ENCODE measurements at regions not wholly inside any gene's neighbourhood (a gene's known extent, or its start where the extent isn't known, plus 50 kb on each side); places are given as distances from the start of the nearest gene placed in this dataset.

- H3K9me3 ChIP-seq (ENCODE audit: control insufficient read depth, low read depth, low read length): no peaks in the 10 kb centered on the region
- H3K4me3 ChIP-seq (ENCODE audit: control insufficient read depth in 2 of 3, extremely low read depth in 1 of 3, insufficient read depth in 2 of 3, low read depth in 1 of 3, low read length in 3 of 3): no peak overlapping the region
- no peak overlapping the region for H3K27ac ChIP-seq (ENCODE audit: control insufficient read depth, insufficient read depth, low read length)
- no peak for DNase-seq (ENCODE audit: low read depth, low spot score)
- H2AFZ ChIP-seq (ENCODE audit: control insufficient read depth, low read length): no peak overlapping the region
- H3K4me1 ChIP-seq (ENCODE audit: control insufficient read depth, extremely low read depth, insufficient read depth, low read length): no peaks in the 10 kb centered on the region
- no peaks in the 10 kb centered on the region for H3K27me3 ChIP-seq (ENCODE audit: control insufficient read depth, extremely low read depth, insufficient read depth, low read length)
- no peaks in the 10 kb centered on the region for H4K20me1 ChIP-seq (ENCODE audit: control insufficient read depth, extremely low read depth, insufficient read depth, low read length)
- no peak for TF ChIP-seq CTCF (optimal IDR thresholded peaks at IDR 0.05 in 1 of 3, IDR thresholded peaks at IDR 0.05 in 1 of 3, conservative IDR thresholded peaks at IDR 0.05 in 1 of 3; ENCODE audit: extremely low read depth in 1 of 3, insufficient read depth in 2 of 3, low read length in 3 of 3)
- no peak for TF ChIP-seq EZH2 (IDR thresholded peaks at IDR 0.05; ENCODE audit: low read length)
- no peaks in the 10 kb centered on the region for H3K36me3 ChIP-seq (ENCODE audit: control insufficient read depth in 2 of 2, extremely low read depth in 1 of 2, insufficient read depth in 2 of 2, low read length in 2 of 2)
- dilution Hi-C loops (cut with MboI; ENCODE audit: extremely low pct_ligation_motif_present, low sequenced_read_pairs): no loop called here
- H3K4me2 ChIP-seq (ENCODE audit: control insufficient read depth, extremely low read depth, insufficient read depth, low read depth, low read length): no peak overlapping the region
- FAIRE-seq: no peak
- no peak overlapping the region for H3K9ac ChIP-seq (ENCODE audit: control insufficient read depth, extremely low read depth, insufficient read depth, low read length)
- H3K79me2 ChIP-seq (ENCODE audit: control insufficient read depth, insufficient read depth, low read length): no peaks in the 10 kb centered on the region
- no peaks in the 10 kb centered on the region for H3K9me1 ChIP-seq (ENCODE audit: control insufficient read depth, extremely low read depth, insufficient read depth, low read length)
Measured at GRCh38 chrX:16335181-16335580, 167.9 kb downstream of the MAGEB17 start.

DNA sequence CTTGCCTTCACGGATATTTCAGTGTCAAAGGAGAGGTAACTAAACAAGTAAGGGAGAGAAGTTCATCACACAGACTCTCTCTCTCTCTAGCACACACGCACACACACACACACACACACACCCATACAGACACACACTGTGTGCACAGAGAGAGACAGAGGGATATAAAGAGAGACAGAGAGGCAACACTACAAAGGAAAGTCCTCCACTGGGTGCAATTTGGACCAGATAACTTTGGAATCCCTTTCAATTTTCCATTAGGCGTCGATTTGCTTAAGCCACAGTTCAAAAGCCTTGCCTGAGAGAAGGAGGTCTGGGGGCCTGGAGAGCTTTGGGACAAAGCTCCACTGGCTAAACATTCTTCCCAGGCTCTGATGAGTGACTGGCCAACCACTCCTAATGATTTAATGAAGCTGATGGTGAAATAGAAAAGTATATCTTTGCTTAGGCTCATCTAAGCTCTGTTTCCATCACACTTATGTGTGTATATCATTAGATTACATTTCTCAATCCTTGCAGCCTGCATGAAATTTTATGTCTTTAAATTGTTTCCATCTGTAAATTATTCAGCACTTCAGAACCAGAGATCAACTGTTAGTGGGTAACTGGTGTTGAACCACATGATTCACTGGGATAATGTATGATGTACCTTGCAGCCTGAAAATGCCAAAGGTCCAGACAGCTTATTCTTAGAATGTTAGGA is 180.8 kb downstream of the MAGEB17 start:
- H3K4me3 ChIP-seq (ENCODE audit: control insufficient read depth in 2 of 3, extremely low read depth in 1 of 3, insufficient read depth in 2 of 3, low read depth in 1 of 3, low read length in 3 of 3): no peak overlapping the region
- no peaks in the 10 kb centered on the region for H3K9me1 ChIP-seq (ENCODE audit: control insufficient read depth, extremely low read depth, insufficient read depth, low read length)
- FAIRE-seq: no peak
- DNase-seq (ENCODE audit: low read depth, low spot score): no peak
- H3K9ac ChIP-seq (ENCODE audit: control insufficient read depth, extremely low read depth, insufficient read depth, low read length): no peak overlapping the region
- H3K4me1 ChIP-seq (ENCODE audit: control insufficient read depth, extremely low read depth, insufficient read depth, low read length): no peaks in the 10 kb centered on the region
- H3K27me3 ChIP-seq (ENCODE audit: control insufficient read depth, extremely low read depth, insufficient read depth, low read length): peaks cover 4% of the 10 kb centered on the region
- H2AFZ ChIP-seq (ENCODE audit: control insufficient read depth, low read length): no peak overlapping the region
- H3K27ac ChIP-seq (ENCODE audit: control insufficient read depth, insufficient read depth, low read length): no peak overlapping the region
- H3K36me3 ChIP-seq (ENCODE audit: control insufficient read depth in 2 of 2, extremely low read depth in 1 of 2, insufficient read depth in 2 of 2, low read length in 2 of 2): no peaks in the 10 kb centered on the region
- H3K9me3 ChIP-seq (ENCODE audit: control insufficient read depth, low read depth, low read length): no peaks in the 10 kb centered on the region
- H4K20me1 ChIP-seq (ENCODE audit: control insufficient read depth, extremely low read depth, insufficient read depth, low read length): no peaks in the 10 kb centered on the region
- dilution Hi-C loops (cut with MboI; ENCODE audit: extremely low pct_ligation_motif_present, low sequenced_read_pairs): no loop called here
- no peaks in the 10 kb centered on the region for H3K79me2 ChIP-seq (ENCODE audit: control insufficient read depth, insufficient read depth, low read length)
- TF ChIP-seq EZH2 (IDR thresholded peaks at IDR 0.05; ENCODE audit: low read length) (no peak), CTCF (optimal IDR thresholded peaks at IDR 0.05 in 1 of 3, IDR thresholded peaks at IDR 0.05 in 1 of 3, conservative IDR thresholded peaks at IDR 0.05 in 1 of 3; ENCODE audit: extremely low read depth in 1 of 3, insufficient read depth in 2 of 3, low read length in 3 of 3) (no peak)
- no peak overlapping the region for H3K4me2 ChIP-seq (ENCODE audit: control insufficient read depth, extremely low read depth, insufficient read depth, low read depth, low read length)

Data from keratinocyte (primary cell).